LNCaP clone FGC (cell line): ENCODE measurements at regions not wholly inside any gene's neighbourhood (a gene's known extent, or its start where the extent isn't known, plus 50 kb on each side); places are given as distances from the start of the nearest gene placed in this dataset.

ENCODE experiments used
- DNase-seq: peaks from one replicate; pipeline ENCODE4 v3.0.0-alpha.2; 2011; ENCODE audit warnings: low read depth
- H3K4me3 ChIP-seq: 2 replicates; pipeline ENCODE4 v1.5.1; 2011; ENCODE audit warnings: mild to moderate bottlenecking, low read depth, low read length, control low read depth
- CTCF ChIP-seq: IDR thresholded peaks from 2 replicates; pipeline ENCODE4 v1.5.1; 2012; ENCODE audit warnings: mild to moderate bottlenecking; ENCODE audit not compliant: control insufficient read depth, insufficient read depth; ENCODE audit errors: extremely low read depth

GRCh38 chr5:8773046-8773615 is 772.7 kb downstream of the SEMA5A start:
- H3K4me3 ChIP-seq: no peak overlapping the region
- TF ChIP-seq CTCF: no peak
- DNase-seq: no peak

- H3K4me3 ChIP-seq: no peak overlapping the region
- DNase-seq: no peak
- no peak for TF ChIP-seq CTCF
Measured at GRCh38 chr5:8784692-8785091, 761.2 kb downstream of the SEMA5A start.

- no peak overlapping the region for H3K4me3 ChIP-seq
- no peak for TF ChIP-seq CTCF
- no peak for DNase-seq
Measured at GRCh38 chr5:8788246-8788645, 757.6 kb downstream of the SEMA5A start.

GRCh38 chr5:8805653-8806052 is 740.2 kb downstream of the SEMA5A start:
- no peak for DNase-seq
- TF ChIP-seq CTCF: no peak
- H3K4me3 ChIP-seq: no peak overlapping the region

- H3K4me3 ChIP-seq: no peak overlapping the region
- no peak for DNase-seq
- no peak for TF ChIP-seq CTCF
Measured at GRCh38 chr5:8807636-8808035, 738.2 kb downstream of the SEMA5A start.

GRCh38 chr5:8811581-8811980 is 734.3 kb downstream of the SEMA5A start:
- TF ChIP-seq CTCF: no peak
- no peak overlapping the region for H3K4me3 ChIP-seq
- no peak for DNase-seq

GRCh38 chr5:8813180-8813579 is 732.7 kb downstream of the SEMA5A start:
- no peak for DNase-seq
- TF ChIP-seq CTCF: no peak
- H3K4me3 ChIP-seq: no peak overlapping the region
